Mesendoderm (in vitro differentiated cells): ENCODE measurements at regions not wholly inside any gene's neighbourhood (a gene's known extent, or its start where the extent isn't known, plus 50 kb on each side); places are given as distances from the start of the nearest gene placed in this dataset.

Experiments
- DNase-seq: peaks from one replicate; pipeline ENCODE4 v3.0.0; 2013
- H2AK5ac ChIP-seq: 2 replicates; pipeline ENCODE4 v1.6.1; 2013; ENCODE audit warnings: low read length, inconsistent platforms
- H2BK120ac ChIP-seq: 2 replicates; pipeline ENCODE4 v1.6.1; 2013; ENCODE audit warnings: low read depth, mild to moderate bottlenecking, low read length, moderate library complexity, mixed read lengths
- H2BK15ac ChIP-seq: replicated peaks from 2 replicates; pipeline ENCODE4 v1.6.1; 2013; ENCODE audit warnings: low read depth, mild to moderate bottlenecking, moderate library complexity
- H2BK5ac ChIP-seq: 2 replicates; pipeline ENCODE4 v1.6.1; 2013; ENCODE audit warnings: low read length, inconsistent platforms
- H3K18ac ChIP-seq: 2 replicates; pipeline ENCODE4 v1.6.1; 2013; ENCODE audit warnings: mild to moderate bottlenecking, low read length, mixed read lengths
- H3K23ac ChIP-seq: one replicate; pipeline ENCODE4 v1.6.1; 2013; ENCODE audit warnings: low read length
- H3K27ac ChIP-seq: 2 replicates; pipeline ENCODE4 v1.5.1; 2013; ENCODE audit warnings: low read depth, mild to moderate bottlenecking, inconsistent platforms, low read length, moderate library complexity
- H3K27me3 ChIP-seq: 2 replicates; pipeline ENCODE4 v1.6.1; 2013; ENCODE audit warnings: low read length, control low read depth, mild to moderate bottlenecking, inconsistent platforms; ENCODE audit not compliant: insufficient read depth, poor library complexity
- H3K36me3 ChIP-seq: 2 replicates; pipeline ENCODE4 v1.6.1; 2013; ENCODE audit warnings: low read length, inconsistent platforms; ENCODE audit not compliant: control insufficient read depth, insufficient read depth
- H3K4ac ChIP-seq: one replicate; pipeline ENCODE4 v1.6.1; 2013; ENCODE audit warnings: low read depth, mild to moderate bottlenecking, low read length, moderate library complexity
- H3K4me1 ChIP-seq: 2 replicates; pipeline ENCODE4 v1.6.1; 2013; ENCODE audit warnings: low read depth, low read length, inconsistent platforms; ENCODE audit not compliant: control insufficient read depth
- H3K4me2 ChIP-seq: 2 replicates; pipeline ENCODE4 v1.6.1; 2013; ENCODE audit warnings: low read length
- H3K4me3 ChIP-seq: 2 replicates; pipeline ENCODE4 v1.5.1; 2013; ENCODE audit warnings: mild to moderate bottlenecking, low read length
- H3K56ac ChIP-seq: one replicate; pipeline ENCODE4 v1.6.1; 2013; ENCODE audit warnings: low read length
- H3K79me1 ChIP-seq: 2 replicates; pipeline ENCODE4 v1.6.1; 2013; ENCODE audit warnings: low read length, inconsistent platforms
- H3K79me2 ChIP-seq: 2 replicates; pipeline ENCODE4 v1.6.1; 2013; ENCODE audit warnings: mild to moderate bottlenecking, low read length; ENCODE audit not compliant: control insufficient read depth, insufficient read depth
- H3K9ac ChIP-seq: 2 replicates; pipeline ENCODE4 v1.6.1; 2013; ENCODE audit warnings: low read length, inconsistent platforms
- H4K5ac ChIP-seq: one replicate; pipeline ENCODE4 v1.6.1; 2013; ENCODE audit warnings: low read length
- H4K8ac ChIP-seq: one replicate; pipeline ENCODE4 v1.6.1; 2013; ENCODE audit warnings: low read depth, mild to moderate bottlenecking, control low read depth, low read length, moderate library complexity
- WGBS: extraction: QIAGEN DNeasy Blood & Tissue Kit; methylation state at CpG from one replicate; pipeline ENCODE4 v1.1.7; 2013; ENCODE audit warnings: low lambda C conversion rate, missing lambda C conversion rate; ENCODE audit not compliant: insufficient coverage; ENCODE audit errors: extremely low coverage; 5-methylcytosine and 5-hydroxymethylcytosine counted together

GRCh38 chr11:24046731-24047130, 450.1 kb upstream of the LUZP2 start:
- no peak for DNase-seq
- H2AK5ac ChIP-seq, result no peak overlapping the region
- H3K4me3 ChIP-seq, result no peak overlapping the region
- no peak overlapping the region for H4K5ac ChIP-seq
- H3K56ac ChIP-seq, result no peak overlapping the region
- H3K79me2 ChIP-seq, result no peaks in the 10 kb centered on the region
- no peak overlapping the region for H2BK5ac ChIP-seq
- no peak overlapping the region for H3K23ac ChIP-seq
- H3K36me3 ChIP-seq, result no peaks in the 10 kb centered on the region
- no peak overlapping the region for H2BK120ac ChIP-seq
- H2BK15ac ChIP-seq, result no peak overlapping the region
- H3K18ac ChIP-seq, result no peak overlapping the region
- H3K4me2 ChIP-seq, result no peak overlapping the region
- no peak overlapping the region for H3K27ac ChIP-seq
- H3K79me1 ChIP-seq, result no peaks in the 10 kb centered on the region
- no peaks in the 10 kb centered on the region for H3K27me3 ChIP-seq
- no peaks in the 10 kb centered on the region for H3K4me1 ChIP-seq
- WGBS, result no CpG with 5 or more reads among the region's 1 CpG
- H3K9ac ChIP-seq, result no peak overlapping the region
- H3K4ac ChIP-seq, result no peak overlapping the region
- no peak overlapping the region for H4K8ac ChIP-seq

GRCh38 chr11:24056051-24056450, 440.8 kb upstream of the LUZP2 start:
- Histone ChIP-seq H3K56ac (no peak overlapping the region), H2AK5ac (no peak overlapping the region), H3K4me3 (no peak overlapping the region), H3K23ac (no peak overlapping the region), H4K8ac (no peak overlapping the region), H3K27me3 (no peaks in the 10 kb centered on the region), H3K9ac (no peak overlapping the region), H3K18ac (no peak overlapping the region), H4K5ac (no peak overlapping the region), H3K79me2 (no peaks in the 10 kb centered on the region), H3K4me2 (no peak overlapping the region), H2BK15ac (no peak overlapping the region), H2BK120ac (no peak overlapping the region), H3K79me1 (no peaks in the 10 kb centered on the region), H3K36me3 (no peaks in the 10 kb centered on the region), H2BK5ac (no peak overlapping the region), H3K27ac (no peak overlapping the region), H3K4me1 (no peaks in the 10 kb centered on the region), H3K4ac (no peak overlapping the region)
- no peak for DNase-seq

- Histone ChIP-seq H3K23ac (no peak overlapping the region), H3K79me1 (no peaks in the 10 kb centered on the region), H3K9ac (no peak overlapping the region), H3K56ac (no peak overlapping the region), H2BK120ac (no peak overlapping the region), H2BK15ac (no peak overlapping the region), H2AK5ac (no peak overlapping the region), H4K5ac (no peak overlapping the region), H4K8ac (no peak overlapping the region), H3K27ac (no peak overlapping the region), H3K4ac (no peak overlapping the region), H3K4me2 (no peak overlapping the region), H3K18ac (no peak overlapping the region), H3K4me1 (no peaks in the 10 kb centered on the region), H3K36me3 (no peaks in the 10 kb centered on the region), H2BK5ac (no peak overlapping the region), H3K27me3 (no peaks in the 10 kb centered on the region), H3K4me3 (no peak overlapping the region), H3K79me2 (no peaks in the 10 kb centered on the region)
- WGBS, result no CpG with 5 or more reads among the region's 3 CpGs
- DNase-seq, result no peak
Measured at GRCh38 chr11:24060125-24060524, 436.7 kb upstream of the LUZP2 start.

GRCh38 chr11:24064309-24064903, 432.4 kb upstream of the LUZP2 start:
- H4K8ac ChIP-seq, result no peak overlapping the region
- H3K18ac ChIP-seq, result peak overlapping the region; percentile 28
- H3K4me2 ChIP-seq, result no peak overlapping the region
- no peak overlapping the region for H3K4ac ChIP-seq
- H2BK5ac ChIP-seq, result no peak overlapping the region
- no peaks in the 10 kb centered on the region for H3K79me1 ChIP-seq
- no peaks in the 10 kb centered on the region for H3K79me2 ChIP-seq
- H3K23ac ChIP-seq, result no peak overlapping the region
- no peak overlapping the region for H2BK15ac ChIP-seq
- H3K9ac ChIP-seq, result no peak overlapping the region
- no peaks in the 10 kb centered on the region for H3K36me3 ChIP-seq
- H3K4me3 ChIP-seq, result no peak overlapping the region
- no peak overlapping the region for H2BK120ac ChIP-seq
- H3K27ac ChIP-seq, result no peak overlapping the region
- peak; percentile 16 for DNase-seq
- no peaks in the 10 kb centered on the region for H3K4me1 ChIP-seq
- WGBS, result no CpG with 5 or more reads among the region's 6 CpGs
- no peaks in the 10 kb centered on the region for H3K27me3 ChIP-seq
- H2AK5ac ChIP-seq, result no peak overlapping the region
- H3K56ac ChIP-seq, result no peak overlapping the region
- no peak overlapping the region for H4K5ac ChIP-seq

GRCh38 chr11:24068197-24068596, 428.7 kb upstream of the LUZP2 start:
- Histone ChIP-seq H3K36me3 (no peaks in the 10 kb centered on the region), H3K4ac (no peak overlapping the region), H3K79me2 (no peaks in the 10 kb centered on the region), H4K5ac (no peak overlapping the region), H2BK15ac (no peak overlapping the region), H4K8ac (no peak overlapping the region), H3K4me3 (no peak overlapping the region), H3K56ac (no peak overlapping the region), H3K4me2 (no peak overlapping the region), H3K9ac (no peak overlapping the region), H3K18ac (no peak overlapping the region), H3K27me3 (no peaks in the 10 kb centered on the region), H3K27ac (no peak overlapping the region), H3K79me1 (no peaks in the 10 kb centered on the region), H3K23ac (no peak overlapping the region), H2BK5ac (no peak overlapping the region), H2BK120ac (no peak overlapping the region), H2AK5ac (no peak overlapping the region), H3K4me1 (no peaks in the 10 kb centered on the region)
- no CpG with 5 or more reads among the region's 2 CpGs for WGBS
- no peak for DNase-seq

- H4K5ac ChIP-seq, result no peak overlapping the region
- no peaks in the 10 kb centered on the region for H3K36me3 ChIP-seq
- no peak overlapping the region for H3K56ac ChIP-seq
- H4K8ac ChIP-seq, result no peak overlapping the region
- no peak overlapping the region for H3K4ac ChIP-seq
- no peak overlapping the region for H3K27ac ChIP-seq
- no peaks in the 10 kb centered on the region for H3K79me1 ChIP-seq
- no peaks in the 10 kb centered on the region for H3K4me1 ChIP-seq
- no CpG with 5 or more reads among the region's 3 CpGs for WGBS
- no peak overlapping the region for H2BK5ac ChIP-seq
- H3K9ac ChIP-seq, result no peak overlapping the region
- no peak for DNase-seq
- no peak overlapping the region for H2AK5ac ChIP-seq
- no peak overlapping the region for H2BK15ac ChIP-seq
- no peak overlapping the region for H3K18ac ChIP-seq
- no peaks in the 10 kb centered on the region for H3K79me2 ChIP-seq
- H3K4me3 ChIP-seq, result no peak overlapping the region
- no peak overlapping the region for H3K4me2 ChIP-seq
- no peak overlapping the region for H2BK120ac ChIP-seq
- H3K23ac ChIP-seq, result no peak overlapping the region
- no peaks in the 10 kb centered on the region for H3K27me3 ChIP-seq
Measured at GRCh38 chr11:24070435-24070834, 426.4 kb upstream of the LUZP2 start.
